ENCODE measurements at regions not wholly inside any gene's neighbourhood (a gene's known extent, or its start where the extent isn't known, plus 50 kb on each side); places are given as distances from the start of the nearest gene placed in this dataset.

- TF ChIP-seq CTCF (IDR thresholded peaks at IDR 0.05) (no peak), POLR2A (IDR thresholded peaks at IDR 0.05) (no peak), POLR2AphosphoS5 (IDR thresholded peaks at IDR 0.05) (no peak)
Measured at GRCh38 chr20:19922716-19923115, 94.4 kb upstream of the NAA20 start.

Data from stomach (tissue), 4 donors.